Ovary (tissue), 7 donors: ENCODE measurements at regions not wholly inside any gene's neighbourhood (a gene's known extent, or its start where the extent isn't known, plus 50 kb on each side); places are given as distances from the start of the nearest gene placed in this dataset.
"Not testable (repeated sequence)": the region's sequence is repeated elsewhere in the genome, so short reads cannot be mapped to it uniquely, and the experiment has no call there.

ENCODE experiments used
- DNase-seq, 5 donors: peaks; one replicate each; pipeline ENCODE4 v3.0.0-alpha.2; 2019 to 2020
- H3K27ac ChIP-seq, 2 donors: fragments of 200-600 bp; one replicate each; pipeline versions ENCODE4 v1.5.1 to v1.8.0; 2019 to 2022
- H3K27me3 ChIP-seq: fragments of 200-600 bp; one replicate; pipeline ENCODE4 v1.8.0; 2022
- H3K36me3 ChIP-seq: fragments of 200-600 bp; sonication (generic); one replicate; pipeline ENCODE4 v1.5.1; 2019
- H3K4me1 ChIP-seq: one replicate; pipeline ENCODE4 v1.8.1; 2013; ENCODE audit warnings: mild to moderate bottlenecking, moderate library complexity; ENCODE audit not compliant: insufficient read depth
- H3K4me3 ChIP-seq: fragments of 200-600 bp; sonication (generic); one replicate; pipeline ENCODE4 v1.5.1; 2017
- H3K9me3 ChIP-seq, 2 donors: fragments of 200-600 bp in 1 of 2; sonication (generic) in 1 of 2; one replicate each; pipeline versions ENCODE4 v1.5.1 to v1.8.1; 2013 to 2019; ENCODE audit warnings: mild to moderate bottlenecking in 1 of 2, moderate library complexity in 1 of 2
- EP300 ChIP-seq: sonication (generic); formaldehyde crosslinking; IDR thresholded peaks from one replicate; pipeline ENCODE4 v1.6.1; 2017; ENCODE audit warnings: antibody characterized with exemption
- POLR2A ChIP-seq: fragments of 450-650 bp; IDR thresholded peaks from one replicate; pipeline ENCODE4 v1.6.1; 2017; ENCODE audit warnings: antibody characterized with exemption, mild to moderate bottlenecking, moderate library complexity
- WGBS, 3 donors: extraction: QIAGEN DNeasy Blood & Tissue Kit in 1 of 3; methylation state at CpG; one replicate each; pipeline versions ENCODE4 v1.1.5 to v1.1.7; 2013 to 2017; 5-methylcytosine and 5-hydroxymethylcytosine counted together
- intact Hi-C, 4 donors: fragments of 100-400 bp; cut with DNase I; formaldehyde crosslinking; loops; one replicate each; pipeline versions ENCODE4 v1.11.0 to v1.15.1; 2022 to 2023
- TF ChIP-seq, protein P1 (sequence below), 3 donors: fragments of 450-650 bp in 2 of 3; fragments of 200-600 bp in 1 of 3; IDR thresholded peaks; one replicate each; pipeline versions ENCODE4 v1.5.1 to v1.8.0; 2016 to 2022; ENCODE audit warnings: antibody characterized with exemption in 3 of 3, mild to moderate bottlenecking in 1 of 3
- donor health status: DM: no; HTN: no; CAD: no; lungs with moderate emphysema.
- donor health status: DM: no; HTN: no; CAD: no.
- donor health status: Bipolar disorder and iron deficiency.
- donor health status: DM: no; HTN: no; CAD: no.
- donor health status: DM: yes; HTN: yes; CAD: no.

DNA sequence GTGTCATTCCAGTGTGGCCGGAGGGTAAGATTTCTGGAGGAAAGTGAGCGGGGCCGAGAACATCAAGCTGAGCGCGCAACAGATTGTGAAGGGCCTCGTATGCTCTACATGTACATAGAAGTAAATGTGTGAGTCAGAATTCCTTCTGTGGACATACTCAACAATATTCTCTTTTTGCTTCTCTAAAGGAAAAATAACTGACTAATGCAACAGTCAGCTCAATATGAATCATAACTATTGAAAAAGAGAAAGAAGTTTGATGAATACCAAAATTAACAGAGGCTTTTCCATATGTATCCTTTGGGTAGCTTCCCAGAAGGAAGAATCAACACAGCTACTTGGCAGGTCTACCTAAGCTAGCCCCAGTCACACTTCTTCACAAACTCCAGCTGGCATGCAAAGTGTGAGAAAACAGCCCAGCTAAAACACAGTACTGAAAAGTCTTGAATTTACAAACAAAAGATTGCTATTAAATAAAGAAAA, 87.5 kb upstream of the ZFP42 start:
- DNase-seq, result no peak
- 28 to 44% (median 35%) methylated on average over 6 of the region's 6 CpGs for WGBS, 3 donors
- Histone ChIP-seq H3K27me3 (no peaks in the 10 kb centered on the region), H3K9me3 (no peaks in the 10 kb centered on the region), H3K4me1 (peaks cover 2% of the 10 kb centered on the region), H3K27ac (no peak overlapping the region), H3K36me3 (no peaks in the 10 kb centered on the region), H3K4me3 (no peak overlapping the region)
- TF ChIP-seq POLR2A (no peak), EP300 (no peak)
- TF ChIP-seq, protein P1, sequence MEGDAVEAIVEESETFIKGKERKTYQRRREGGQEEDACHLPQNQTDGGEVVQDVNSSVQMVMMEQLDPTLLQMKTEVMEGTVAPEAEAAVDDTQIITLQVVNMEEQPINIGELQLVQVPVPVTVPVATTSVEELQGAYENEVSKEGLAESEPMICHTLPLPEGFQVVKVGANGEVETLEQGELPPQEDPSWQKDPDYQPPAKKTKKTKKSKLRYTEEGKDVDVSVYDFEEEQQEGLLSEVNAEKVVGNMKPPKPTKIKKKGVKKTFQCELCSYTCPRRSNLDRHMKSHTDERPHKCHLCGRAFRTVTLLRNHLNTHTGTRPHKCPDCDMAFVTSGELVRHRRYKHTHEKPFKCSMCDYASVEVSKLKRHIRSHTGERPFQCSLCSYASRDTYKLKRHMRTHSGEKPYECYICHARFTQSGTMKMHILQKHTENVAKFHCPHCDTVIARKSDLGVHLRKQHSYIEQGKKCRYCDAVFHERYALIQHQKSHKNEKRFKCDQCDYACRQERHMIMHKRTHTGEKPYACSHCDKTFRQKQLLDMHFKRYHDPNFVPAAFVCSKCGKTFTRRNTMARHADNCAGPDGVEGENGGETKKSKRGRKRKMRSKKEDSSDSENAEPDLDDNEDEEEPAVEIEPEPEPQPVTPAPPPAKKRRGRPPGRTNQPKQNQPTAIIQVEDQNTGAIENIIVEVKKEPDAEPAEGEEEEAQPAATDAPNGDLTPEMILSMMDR (IDR thresholded peaks at IDR 0.05), result no peak
- intact Hi-C loops, result no loop called here

DNA sequence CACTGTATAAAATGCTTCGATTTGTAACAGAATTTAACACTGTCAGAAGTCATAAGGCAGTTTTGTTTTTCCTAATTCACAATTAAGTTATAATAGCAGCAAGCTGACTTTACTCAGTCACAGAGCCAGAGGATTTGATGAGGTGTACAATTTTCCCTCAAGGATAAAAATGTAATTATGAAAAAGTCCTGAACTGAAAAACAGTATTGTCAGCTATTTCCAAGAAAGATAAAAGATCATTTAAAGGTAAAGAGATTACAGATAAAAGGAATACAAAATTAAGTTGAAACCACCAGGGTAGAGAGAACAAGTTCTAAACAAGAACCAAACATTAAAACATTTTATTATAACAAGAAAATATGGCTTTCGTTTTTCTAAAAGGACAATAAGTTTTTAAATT, 86.8 kb upstream of the ZFP42 start:
- Histone ChIP-seq H3K9me3 (no peaks in the 10 kb centered on the region), H3K4me3 (no peak overlapping the region), H3K36me3 (no peaks in the 10 kb centered on the region), H3K4me1 (peaks cover 2% of the 10 kb centered on the region), H3K27ac (no peak overlapping the region), H3K27me3 (no peaks in the 10 kb centered on the region)
- intact Hi-C loops, result no loop called here
- 18 to 31% (median 20%) methylated on average over 2 of the region's 2 CpGs for WGBS, 3 donors
- no peak for DNase-seq
- TF ChIP-seq, protein P1 (IDR thresholded peaks at IDR 0.05), result no peak
- no peak for TF ChIP-seq POLR2A
- TF ChIP-seq EP300, result no peak

GRCh38 chr4:187910741-187911140, 84.8 kb upstream of the ZFP42 start:
- intact Hi-C loops, result no loop called here
- Histone ChIP-seq H3K36me3 (no peaks in the 10 kb centered on the region), H3K27ac (no peak overlapping the region), H3K27me3 (no peaks in the 10 kb centered on the region), H3K4me1 (peaks cover 2% of the 10 kb centered on the region), H3K9me3 (no peaks in the 10 kb centered on the region), H3K4me3 (no peak overlapping the region)
- DNase-seq, result no peak
- WGBS, 3 donors, result 8 to 28% (median 20%) methylated on average over 4 of the region's 4 CpGs
- TF ChIP-seq, protein P1 (IDR thresholded peaks at IDR 0.05), result no peak
- no peak for TF ChIP-seq EP300
- no peak for TF ChIP-seq POLR2A

DNA sequence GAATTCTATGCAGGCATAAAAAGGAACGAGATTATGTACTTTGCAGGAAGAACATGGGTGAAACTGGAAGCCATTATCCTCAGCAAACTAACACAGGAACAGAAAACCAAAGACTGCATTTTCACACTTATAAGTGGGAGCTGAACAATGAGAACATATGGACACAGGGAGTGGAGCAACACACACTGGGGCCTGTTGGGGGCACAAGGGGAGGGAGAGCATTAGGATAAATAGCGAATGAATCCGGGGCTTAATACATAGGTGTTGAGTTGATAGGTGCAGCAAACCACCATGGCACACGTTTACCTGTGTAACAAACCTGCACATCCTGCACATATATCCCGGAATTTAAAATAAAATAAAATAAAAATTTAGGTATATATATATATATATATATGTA, 80.2 kb upstream of the ZFP42 start:
- H3K9me3 ChIP-seq, H3K27me3 ChIP-seq, H3K27ac ChIP-seq, H3K36me3 ChIP-seq, DNase-seq, H3K4me3 ChIP-seq, intact Hi-C loops, H3K4me1 ChIP-seq: not testable (repeated sequence)
- 91 to 94% (median 91%) methylated on average over 5 of the region's 5 CpGs for WGBS, 3 donors

- Histone ChIP-seq H3K36me3 (no peaks in the 10 kb centered on the region), H3K27me3 (no peaks in the 10 kb centered on the region), H3K9me3 (no peaks in the 10 kb centered on the region), H3K4me3 (no peak overlapping the region), H3K27ac (no peak overlapping the region), H3K4me1 (no peaks in the 10 kb centered on the region)
- TF ChIP-seq, protein P1 (IDR thresholded peaks at IDR 0.05), result no peak
- TF ChIP-seq POLR2A (no peak), EP300 (no peak)
- 97 to 99% (median 97%) methylated on average over 3 of the region's 3 CpGs for WGBS, 3 donors
- intact Hi-C loops, result no loop called here
- DNase-seq, result no peak
These were observed 75.6 kb upstream of the ZFP42 start for GRCh38 chr4:187919966-187920365.
